HCT116 (cell line): ENCODE measurements at regions not wholly inside any gene's neighbourhood (a gene's known extent, or its start where the extent isn't known, plus 50 kb on each side); places are given as distances from the start of the nearest gene placed in this dataset.

ENCODE experiments used
- ATAC-seq: fragments of 200-7000 bp; cut with Tn5 transposase; 2 replicates; pipeline ENCODE4 v1.9.1; 2020; ENCODE audit warnings: mild to moderate bottlenecking, moderate library complexity
- BruUV-seq: library from RNA; stranded (reverse); fragments of 400-500 nt; replicated peaks from 2 replicates; lab custom pipeline; 2021; lab: Mats Ljungman, UMichigan
- CTCF ChIA-PET: fragments of 300-600 bp; sonication (Branson Sonifier 250); formaldehyde crosslinking; loops from one replicate; lab custom pipeline; 2021; ENCODE audit warnings: antibody characterized with exemption; lab: Charles Lee
- POLR2A ChIA-PET: fragments of 300-600, 350-600 bp; sonication (Branson Sonifier 250); formaldehyde crosslinking; loops from one replicate; lab custom pipeline; 2021; ENCODE audit warnings: antibody characterized with exemption; lab: Charles Lee
- RAD21 ChIA-PET, 2 experiments: fragments of 300-600 bp; sonication (Branson Sonifier 250); formaldehyde crosslinking; loops; one replicate each; lab custom pipeline; 2023; ENCODE audit warnings: low total read pairs in 2 of 2; ENCODE audit not compliant: uncharacterized antibody in 2 of 2, unreplicated experiment in 2 of 2, low non-redundant PET in 1 of 2; lab: Charles Lee
- DNase-seq: peaks from one replicate; pipeline ENCODE4 v3.0.0-alpha.2; 2010; ENCODE audit warnings: low read depth, low spot score
- H2AFZ ChIP-seq: fragments of 200-600 bp; shearing (Covaris generic), sonication (generic); 2 replicates; pipeline ENCODE4 v1.6.1; 2017; ENCODE audit warnings: low read depth, mixed run types, mixed read lengths, antibody characterized with exemption, low read length; ENCODE audit not compliant: poor library complexity, severe bottlenecking
- H3K27ac ChIP-seq: 2 replicates; pipeline ENCODE4 v1.5.1; 2012; ENCODE audit warnings: low read depth, low read length
- H3K27me3 ChIP-seq: fragments of 200-600 bp; sonication (generic); 2 replicates; pipeline ENCODE4 v1.6.1; 2016; ENCODE audit warnings: mixed run types, low read length, mixed read lengths; ENCODE audit not compliant: insufficient read depth
- H3K36me3 ChIP-seq, 2 experiments: fragments of 200-500 bp in 1 of 2; fragments of 200-600 bp in 1 of 2; sonication (Bioruptor generic) in 1 of 2; sonication (generic) in 1 of 2; 2 replicates each; pipeline versions ENCODE4 v1.5.1 to v1.6.1; 2014 to 2016; ENCODE audit warnings: low read length in 2 of 2, inconsistent platforms in 1 of 2, mixed read lengths in 1 of 2, mixed run types in 1 of 2; ENCODE audit not compliant: insufficient read depth in 2 of 2, control insufficient read depth in 1 of 2
- H3K4me1 ChIP-seq, 2 experiments: fragments of 200-600 bp in 1 of 2; sonication (generic) in 1 of 2; 2 replicates each; pipeline versions ENCODE4 v1.5.1 to v1.6.1; 2012 to 2017; ENCODE audit warnings: low read length in 2 of 2, inconsistent platforms in 1 of 2, mild to moderate bottlenecking in 1 of 2, mixed read lengths in 1 of 2, mixed run types in 1 of 2, moderate library complexity in 1 of 2; ENCODE audit not compliant: insufficient read depth in 2 of 2, control insufficient read depth in 1 of 2
- H3K4me2 ChIP-seq: fragments of 200-600 bp; sonication (generic); 2 replicates; pipeline ENCODE4 v1.6.1; 2017; ENCODE audit warnings: mixed run types, low read length, mixed read lengths
- H3K4me3 ChIP-seq, 2 experiments: fragments of 200-600 bp in 1 of 2; sonication (generic) in 1 of 2; replicated peaks in 1 of 2; 2 replicates each; pipeline ENCODE4 v1.5.1; 2011 to 2016; ENCODE audit warnings: low read length in 2 of 2, control low read depth in 1 of 2, low read depth in 1 of 2, mild to moderate bottlenecking in 1 of 2, mixed read lengths in 1 of 2, mixed run types in 1 of 2
- H3K79me2 ChIP-seq: fragments of 200-600 bp; sonication (generic); 2 replicates; pipeline ENCODE4 v1.6.1; 2017; ENCODE audit warnings: mild to moderate bottlenecking, mixed run types, low read length, moderate library complexity, mixed read lengths; ENCODE audit not compliant: insufficient read depth
- H3K9ac ChIP-seq: fragments of 200-600 bp; sonication (generic); 2 replicates; pipeline ENCODE4 v1.6.1; 2016; ENCODE audit warnings: low read length, mixed read lengths
- H3K9me2 ChIP-seq: fragments of 200-600 bp; sonication (generic), shearing (Covaris generic); 2 replicates; pipeline ENCODE4 v1.6.1; 2017; ENCODE audit warnings: mixed run types, mild to moderate bottlenecking, moderate library complexity; ENCODE audit not compliant: insufficient read depth
- H3K9me3 ChIP-seq, 2 experiments: fragments of 200-500 bp in 1 of 2; fragments of 200-600 bp in 1 of 2; sonication (Bioruptor generic) in 1 of 2; sonication (generic) in 1 of 2; 2 replicates each; pipeline ENCODE4 v1.6.1; 2014 to 2017; ENCODE audit warnings: low read length in 2 of 2, mixed read lengths in 2 of 2, inconsistent platforms in 1 of 2, low read depth in 1 of 2, mild to moderate bottlenecking in 1 of 2, mixed run types in 1 of 2, moderate library complexity in 1 of 2; ENCODE audit not compliant: control insufficient read depth in 1 of 2, insufficient read depth in 1 of 2
- H4K20me1 ChIP-seq: fragments of 200-600 bp; sonication (generic), shearing (Covaris generic); 2 replicates; pipeline ENCODE4 v1.6.1; 2017; ENCODE audit warnings: mixed run types, mild to moderate bottlenecking, moderate library complexity; ENCODE audit not compliant: insufficient read depth
- CBX3 ChIP-seq: IDR thresholded peaks from 2 replicates; pipeline ENCODE4 v1.6.1; 2012; ENCODE audit warnings: low read depth
- CEBPB ChIP-seq: IDR thresholded peaks from 2 replicates; pipeline ENCODE4 v1.6.1; 2012; ENCODE audit warnings: low read depth
- ELF1 ChIP-seq: IDR thresholded peaks from 2 replicates; pipeline ENCODE4 v1.6.1; 2012; ENCODE audit warnings: low read depth, borderline replicate concordance
- EZH2phosphoT487 ChIP-seq: fragments of 200-600 bp; IDR thresholded peaks from 2 replicates; pipeline ENCODE4 v1.6.1; 2018; ENCODE audit warnings: antibody characterized with exemption, borderline replicate concordance
- JUND ChIP-seq: IDR thresholded peaks from 2 replicates; pipeline ENCODE4 v1.6.1; 2012
- POLR2AphosphoS5 ChIP-seq: IDR thresholded peaks from 2 replicates; pipeline ENCODE4 v1.6.1; 2011; ENCODE audit warnings: mild to moderate bottlenecking, low read depth, low read length, moderate library complexity
- SIN3A ChIP-seq: IDR thresholded peaks from 2 replicates; pipeline ENCODE4 v1.6.1; 2012; ENCODE audit warnings: low read depth
- YY1 ChIP-seq: IDR thresholded peaks from 2 replicates; pipeline ENCODE4 v1.6.1; 2011; ENCODE audit warnings: low read length, low read depth, moderate library complexity, mild to moderate bottlenecking; ENCODE audit not compliant: insufficient replicate concordance; ENCODE audit errors: extremely low read depth
- ZBTB33 ChIP-seq: IDR thresholded peaks from 2 replicates; pipeline ENCODE4 v1.6.1; 2011; ENCODE audit warnings: mild to moderate bottlenecking, low read length, moderate library complexity; ENCODE audit not compliant: insufficient replicate concordance; ENCODE audit errors: extremely low read depth
- intact Hi-C: fragments of 100-400 bp; cut with micrococcal nuclease; formaldehyde crosslinking; loops from 2 replicates; pipeline ENCODE4 v1.10.0; 2022
- TF ChIP-seq, protein P1 (sequence below): IDR thresholded peaks from 2 replicates; pipeline ENCODE4 v1.6.1; 2012; ENCODE audit warnings: low read depth

DNA sequence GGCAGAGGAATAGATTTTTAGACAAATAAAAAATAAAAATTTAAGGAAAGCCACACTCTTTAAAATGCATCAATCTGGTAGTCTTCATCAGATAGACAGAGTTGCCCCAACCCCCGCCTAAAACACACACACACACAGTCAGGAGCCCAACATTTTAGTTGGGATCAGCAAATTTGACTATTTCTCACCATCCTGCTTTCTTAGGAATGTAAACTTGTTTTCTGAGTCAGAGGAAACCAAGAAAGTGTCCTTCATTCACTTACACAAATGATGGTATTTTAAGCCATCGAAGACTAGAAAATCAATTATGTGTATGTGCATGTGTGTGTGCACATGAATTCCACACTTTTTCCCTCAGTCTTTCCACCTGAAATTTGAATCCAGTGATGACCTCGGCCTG lies 1657.5 kb downstream of the SLITRK1 start:
- DNase-seq, result no peak
- H4K20me1 ChIP-seq, result no peaks in the 10 kb centered on the region
- CTCF ChIA-PET, result no interaction called here
- no peak overlapping the region for H3K4me3 ChIP-seq
- no peak overlapping the region for H2AFZ ChIP-seq
- POLR2A ChIA-PET, result no interaction called here
- H3K36me3 ChIP-seq, result no peaks in the 10 kb centered on the region
- TF ChIP-seq EZH2phosphoT487 (no peak), ZBTB33 (no peak), CBX3 (no peak), YY1 (no peak), POLR2AphosphoS5 (no peak), CEBPB (no peak), ELF1 (no peak), JUND (no peak), SIN3A (no peak)
- TF ChIP-seq, protein P1, sequence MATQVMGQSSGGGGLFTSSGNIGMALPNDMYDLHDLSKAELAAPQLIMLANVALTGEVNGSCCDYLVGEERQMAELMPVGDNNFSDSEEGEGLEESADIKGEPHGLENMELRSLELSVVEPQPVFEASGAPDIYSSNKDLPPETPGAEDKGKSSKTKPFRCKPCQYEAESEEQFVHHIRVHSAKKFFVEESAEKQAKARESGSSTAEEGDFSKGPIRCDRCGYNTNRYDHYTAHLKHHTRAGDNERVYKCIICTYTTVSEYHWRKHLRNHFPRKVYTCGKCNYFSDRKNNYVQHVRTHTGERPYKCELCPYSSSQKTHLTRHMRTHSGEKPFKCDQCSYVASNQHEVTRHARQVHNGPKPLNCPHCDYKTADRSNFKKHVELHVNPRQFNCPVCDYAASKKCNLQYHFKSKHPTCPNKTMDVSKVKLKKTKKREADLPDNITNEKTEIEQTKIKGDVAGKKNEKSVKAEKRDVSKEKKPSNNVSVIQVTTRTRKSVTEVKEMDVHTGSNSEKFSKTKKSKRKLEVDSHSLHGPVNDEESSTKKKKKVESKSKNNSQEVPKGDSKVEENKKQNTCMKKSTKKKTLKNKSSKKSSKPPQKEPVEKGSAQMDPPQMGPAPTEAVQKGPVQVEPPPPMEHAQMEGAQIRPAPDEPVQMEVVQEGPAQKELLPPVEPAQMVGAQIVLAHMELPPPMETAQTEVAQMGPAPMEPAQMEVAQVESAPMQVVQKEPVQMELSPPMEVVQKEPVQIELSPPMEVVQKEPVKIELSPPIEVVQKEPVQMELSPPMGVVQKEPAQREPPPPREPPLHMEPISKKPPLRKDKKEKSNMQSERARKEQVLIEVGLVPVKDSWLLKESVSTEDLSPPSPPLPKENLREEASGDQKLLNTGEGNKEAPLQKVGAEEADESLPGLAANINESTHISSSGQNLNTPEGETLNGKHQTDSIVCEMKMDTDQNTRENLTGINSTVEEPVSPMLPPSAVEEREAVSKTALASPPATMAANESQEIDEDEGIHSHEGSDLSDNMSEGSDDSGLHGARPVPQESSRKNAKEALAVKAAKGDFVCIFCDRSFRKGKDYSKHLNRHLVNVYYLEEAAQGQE, result no peak
- no peak overlapping the region for H3K4me2 ChIP-seq
- intact Hi-C loops, result no loop called here
- no peaks in the 10 kb centered on the region for H3K9me3 ChIP-seq
- H3K27ac ChIP-seq, result no peak overlapping the region
- no peak overlapping the region for H3K9ac ChIP-seq
- no peak for ATAC-seq
- no peaks in the 10 kb centered on the region for H3K27me3 ChIP-seq
- RAD21 ChIA-PET, result no interaction called here
- no TSS peak for BruUV-seq
- H3K9me2 ChIP-seq, result no peaks in the 10 kb centered on the region
- no peaks in the 10 kb centered on the region for H3K4me1 ChIP-seq
- H3K79me2 ChIP-seq, result no peaks in the 10 kb centered on the region
